GM21447 (cell line): ENCODE measurements at regions not wholly inside any gene's neighbourhood (a gene's known extent, or its start where the extent isn't known, plus 50 kb on each side); places are given as distances from the start of the nearest gene placed in this dataset.

Source experiments
- ATAC-seq: cut with Tn5 transposase; IDR thresholded peaks from one replicate; pipeline ENCODE4 v1.9.1; 2021; ENCODE audit not compliant: unreplicated experiment

DNA sequence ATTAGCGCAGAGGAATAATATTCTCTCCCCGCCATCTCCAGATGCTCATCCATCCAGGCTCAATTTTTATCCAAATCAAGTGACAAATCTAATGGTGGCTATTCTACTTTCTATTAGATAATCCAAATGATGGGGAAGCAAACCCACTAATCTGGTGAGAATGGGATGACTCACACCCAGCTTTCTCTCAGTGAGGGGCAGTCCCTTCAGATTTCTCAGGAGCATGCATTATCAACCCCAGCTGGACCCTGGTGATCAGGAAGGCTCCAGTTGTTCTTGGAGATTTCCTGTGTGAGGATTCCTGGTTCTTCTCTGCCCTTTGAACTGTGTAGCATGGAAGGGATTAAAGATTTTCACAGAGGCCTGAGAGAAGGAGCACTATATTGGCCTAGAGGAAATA lies 358.0 kb downstream of the WDR72 start:
- ATAC-seq = no peak

DNA sequence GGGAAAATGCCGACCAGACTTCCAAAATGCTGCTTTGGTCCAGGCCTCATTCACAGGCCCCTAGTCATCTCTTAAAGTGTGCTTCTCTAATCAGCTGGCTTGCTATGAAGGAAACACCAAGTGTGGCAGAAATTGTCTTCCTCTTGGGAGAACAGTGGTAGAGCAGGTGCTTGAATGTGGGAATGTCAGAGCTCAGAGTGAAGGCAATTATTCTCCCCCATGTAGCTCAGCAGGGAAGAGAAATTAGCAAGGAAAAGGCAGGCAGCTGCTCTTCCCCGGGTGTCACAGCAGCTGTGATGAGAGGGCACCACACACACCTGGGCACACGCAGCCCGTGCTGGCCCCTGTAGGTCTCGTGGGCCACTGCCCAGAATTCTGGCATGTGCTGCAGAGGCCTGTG lies 358.5 kb downstream of the WDR72 start:
- ATAC-seq = no peak

DNA sequence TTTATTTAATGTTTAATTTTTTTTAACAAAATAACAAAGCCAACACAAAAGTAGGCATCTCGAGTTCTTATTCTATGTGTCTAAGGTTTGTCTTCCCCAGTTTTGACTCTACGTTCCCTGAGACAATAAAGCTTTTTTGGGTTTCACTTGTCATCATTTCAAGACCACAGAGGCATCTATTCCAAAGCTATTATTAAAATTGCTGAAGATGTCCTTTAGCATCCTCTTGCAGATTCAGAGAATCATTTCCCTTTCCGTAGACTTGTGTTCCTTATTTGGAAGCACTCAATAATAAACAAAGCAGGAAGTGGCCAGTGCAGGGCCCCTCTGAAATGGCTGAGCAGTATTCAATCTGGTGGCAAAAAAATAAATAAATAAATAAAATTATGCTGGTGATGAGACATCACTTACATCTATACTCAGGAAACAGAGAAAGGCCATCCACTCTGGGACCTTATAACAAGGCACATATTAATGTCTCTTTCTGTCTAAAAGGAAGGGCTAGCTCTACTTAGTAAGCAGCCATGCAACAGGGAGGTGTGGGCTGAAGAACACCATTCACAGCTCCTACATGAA lies 362.3 kb downstream of the WDR72 start:
- no peak for ATAC-seq

DNA sequence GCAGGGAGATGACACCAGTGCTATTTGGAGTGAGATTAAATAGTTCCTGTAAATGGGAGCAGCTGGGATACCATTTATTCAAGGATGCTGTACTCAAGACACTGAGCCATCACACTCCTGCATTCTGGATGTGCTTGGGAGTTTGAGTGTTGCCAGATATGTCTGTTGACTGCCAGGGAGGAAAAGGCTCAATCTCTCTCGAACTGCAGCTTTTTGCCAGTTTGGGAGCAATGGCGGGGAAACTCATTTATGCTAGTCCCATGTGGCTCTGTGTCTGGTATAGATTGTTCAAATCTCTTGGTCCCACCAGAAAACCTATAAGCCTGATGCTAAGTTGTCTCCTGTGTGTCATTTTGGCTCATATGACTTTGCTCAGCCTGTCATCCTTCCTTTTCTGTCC lies 363.6 kb downstream of the WDR72 start:
- ATAC-seq = no peak

DNA sequence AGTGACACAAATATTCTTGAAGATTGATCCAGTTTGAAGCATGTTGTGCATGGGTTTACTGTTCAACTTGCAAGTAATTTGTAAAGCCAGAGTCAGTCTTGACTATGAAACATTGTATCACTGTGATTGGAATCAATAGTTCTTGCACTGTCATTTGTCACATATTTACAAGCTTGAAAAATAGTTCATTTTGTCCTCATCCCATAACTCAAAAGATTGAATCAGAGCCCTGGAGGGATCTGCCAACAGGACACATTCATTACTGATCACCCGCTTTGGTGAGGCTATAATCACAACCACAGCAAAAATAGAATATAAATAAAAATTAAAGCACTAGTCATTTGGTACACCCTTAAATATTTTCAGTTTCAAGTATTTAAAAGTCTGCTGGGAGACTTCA lies 368.9 kb downstream of the WDR72 start:
- ATAC-seq = no peak

DNA sequence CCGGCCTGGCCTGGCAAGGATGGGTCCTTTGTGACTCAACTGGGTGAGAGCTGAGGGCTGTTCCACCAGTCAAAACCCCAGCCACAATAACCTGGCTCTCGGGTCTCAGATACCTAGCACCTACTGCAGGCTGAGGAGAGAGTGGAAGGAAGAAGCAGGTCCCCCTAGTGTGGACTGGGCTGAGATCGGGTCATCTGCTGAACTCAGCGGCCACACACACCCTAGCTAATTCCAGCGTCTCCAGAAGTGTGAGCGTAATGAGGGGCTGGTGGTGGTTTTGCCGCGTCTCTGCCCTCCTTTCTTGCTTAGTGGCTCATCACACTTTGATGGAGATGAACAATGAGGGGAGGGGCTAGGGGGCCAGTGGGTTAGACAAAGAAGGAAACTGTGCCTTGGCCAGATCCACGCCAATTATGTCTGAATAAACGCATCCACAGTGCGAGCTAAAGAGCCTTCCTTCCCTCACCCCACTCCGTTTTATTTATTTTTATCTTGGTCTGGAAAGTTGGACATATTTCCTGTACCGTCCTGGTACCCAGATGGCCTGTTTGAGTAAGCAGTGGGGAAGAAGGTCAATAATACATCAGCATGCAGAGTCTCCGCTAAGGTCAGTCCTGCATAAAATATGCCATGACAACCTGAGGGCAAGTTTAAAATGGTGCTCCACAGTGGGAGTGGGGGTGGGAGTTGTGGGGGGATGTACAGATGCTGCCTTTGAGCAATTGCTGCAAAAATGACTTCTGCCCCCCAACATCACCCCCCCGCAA lies 370.0 kb downstream of the WDR72 start:
- ATAC-seq = no peak

DNA sequence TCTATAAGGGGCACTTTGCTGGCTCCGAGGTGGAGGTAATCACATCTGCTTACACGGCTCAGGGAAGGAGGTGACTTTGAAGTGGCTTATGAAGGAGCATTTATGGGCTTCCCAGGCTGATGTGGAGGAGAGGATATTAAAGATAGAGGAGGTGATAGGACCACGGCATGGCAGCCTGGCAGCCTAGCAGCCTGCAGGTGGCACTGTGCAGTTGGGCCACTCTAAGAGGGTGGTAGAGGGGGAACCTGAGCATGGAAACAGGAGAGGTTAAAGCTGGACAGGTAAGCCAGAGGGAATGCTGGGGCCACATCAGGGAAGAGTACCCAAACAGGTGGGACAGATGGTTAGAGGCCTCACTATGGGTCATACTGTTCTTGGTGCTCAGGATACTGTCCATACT lies 375.0 kb downstream of the WDR72 start:
- ATAC-seq = no peak

DNA sequence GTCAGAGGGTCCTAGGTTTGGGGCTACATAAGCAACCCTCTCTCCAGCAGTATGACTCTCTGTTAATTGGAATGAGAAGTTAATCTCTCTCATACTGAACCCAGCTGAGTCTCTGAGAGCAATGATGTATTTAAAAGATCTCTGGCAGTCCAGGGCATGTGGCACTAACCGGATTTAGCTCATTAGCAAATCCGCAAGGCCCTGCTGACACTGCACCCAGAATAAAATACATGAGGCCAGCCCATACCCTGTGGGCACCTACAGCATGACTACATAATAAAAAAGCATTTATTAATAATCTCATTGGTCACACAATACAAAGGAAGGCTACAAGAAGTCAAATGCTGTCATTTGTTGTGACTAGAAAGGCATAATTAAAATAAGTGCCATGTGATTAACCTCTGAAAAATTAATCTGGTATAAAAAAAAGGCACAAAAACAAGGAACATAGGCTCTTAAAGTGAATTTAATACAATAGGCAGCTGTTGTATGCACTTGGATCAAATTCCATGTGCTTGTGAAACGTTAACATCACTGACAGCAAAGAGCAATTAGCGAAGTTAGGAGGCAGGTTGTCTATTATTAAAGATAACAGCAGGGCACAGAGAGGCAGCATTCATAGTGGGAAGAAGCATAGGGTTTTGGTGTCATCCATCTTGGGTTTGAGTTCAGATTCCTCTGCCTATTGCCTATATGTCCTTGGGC lies 381.2 kb downstream of the WDR72 start:
- no peak for ATAC-seq

DNA sequence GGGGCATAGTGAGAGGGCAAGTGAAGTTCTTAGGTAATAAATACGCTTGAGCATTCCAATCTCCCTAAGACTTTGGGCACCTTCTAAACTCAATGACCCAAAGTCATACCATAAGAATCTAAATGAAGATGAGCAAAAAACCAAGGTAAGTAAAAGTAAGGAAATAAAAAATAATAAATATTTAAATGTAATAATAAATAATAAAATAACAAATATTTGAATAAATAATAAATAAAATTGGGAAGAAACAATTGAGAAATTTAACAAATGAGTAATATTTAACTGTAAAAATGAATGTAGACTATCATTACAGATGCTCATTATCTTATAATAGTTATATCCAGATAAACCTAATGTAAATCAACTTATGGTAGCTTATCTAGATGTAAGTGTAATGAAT lies 391.7 kb downstream of the WDR72 start:
- no peak for ATAC-seq

DNA sequence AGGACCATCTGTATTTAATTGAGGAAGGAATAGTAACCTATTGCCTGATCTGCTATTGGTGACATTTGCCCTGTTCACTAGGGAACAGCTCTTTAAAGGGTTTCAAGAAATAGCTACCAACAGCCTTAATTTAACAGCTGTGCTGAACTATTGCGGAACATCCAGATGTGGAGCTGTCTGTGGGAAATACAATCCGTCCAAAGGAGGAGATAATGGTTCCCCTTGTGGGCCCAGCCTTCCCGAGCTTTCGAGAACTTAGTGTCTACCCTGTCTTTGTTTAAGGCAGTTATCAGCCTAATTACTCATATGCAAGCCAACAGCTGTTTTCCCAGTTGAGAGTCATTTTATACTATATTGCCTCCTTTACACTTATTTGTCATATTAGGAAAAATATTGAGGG lies 398.6 kb downstream of the WDR72 start:
- ATAC-seq = no peak

DNA sequence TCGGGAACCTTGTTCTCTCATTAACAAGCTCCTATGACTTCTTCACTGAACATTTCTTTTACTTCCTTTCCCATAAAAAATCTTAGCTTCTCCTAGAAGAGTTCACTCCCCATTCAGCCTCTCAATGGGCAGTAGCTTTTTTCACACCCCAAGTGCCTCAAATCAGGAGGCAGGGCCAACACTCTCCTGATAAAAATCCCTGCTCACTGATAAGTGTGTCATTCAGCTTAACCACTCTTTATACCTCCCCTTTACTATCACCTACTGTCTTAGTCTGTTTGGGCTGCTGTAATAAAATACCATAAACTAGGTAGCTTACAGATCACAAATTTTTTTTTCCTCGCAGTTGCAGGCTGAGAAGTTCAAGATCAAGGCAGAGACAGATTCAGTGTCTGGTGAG lies 400.4 kb downstream of the WDR72 start:
- ATAC-seq = no peak

DNA sequence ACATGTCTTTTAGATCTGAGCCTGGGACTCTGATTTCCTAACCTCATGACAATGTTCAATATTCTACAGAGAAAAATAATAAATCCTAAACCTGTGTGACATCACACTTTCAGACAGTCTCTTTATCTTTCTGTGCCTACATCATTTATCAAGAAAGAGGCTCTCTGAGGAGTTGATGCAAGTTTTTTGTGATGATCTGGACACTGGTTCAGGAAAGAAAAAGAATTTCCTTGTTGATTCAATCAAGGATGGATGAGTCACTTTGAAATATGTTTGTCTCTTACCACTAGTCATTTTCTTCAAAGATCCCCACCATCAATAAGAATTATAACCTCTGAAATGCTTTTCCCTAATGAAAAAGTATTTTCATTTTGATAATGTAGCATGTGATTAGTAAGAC lies 404.6 kb downstream of the WDR72 start:
- ATAC-seq = no peak

DNA sequence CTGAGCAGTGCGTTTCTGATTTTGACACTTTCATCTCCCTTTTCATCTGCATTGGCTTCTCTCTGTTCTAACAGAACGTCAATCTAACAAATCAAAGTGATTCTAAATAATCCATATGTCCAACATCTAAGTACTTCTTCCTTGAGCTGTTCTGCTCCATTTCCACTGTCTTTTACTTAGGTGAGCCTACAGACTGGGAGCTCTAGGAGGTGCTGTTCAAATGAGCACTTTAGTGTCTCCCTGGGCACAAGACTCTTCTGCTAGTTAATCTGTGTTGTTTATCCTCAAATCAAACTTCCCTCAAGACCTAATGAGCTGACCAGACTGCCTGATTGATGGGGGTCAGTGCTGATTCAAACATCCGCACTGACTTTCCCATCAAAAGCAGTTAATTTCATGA lies 408.1 kb downstream of the WDR72 start:
- ATAC-seq = no peak

DNA sequence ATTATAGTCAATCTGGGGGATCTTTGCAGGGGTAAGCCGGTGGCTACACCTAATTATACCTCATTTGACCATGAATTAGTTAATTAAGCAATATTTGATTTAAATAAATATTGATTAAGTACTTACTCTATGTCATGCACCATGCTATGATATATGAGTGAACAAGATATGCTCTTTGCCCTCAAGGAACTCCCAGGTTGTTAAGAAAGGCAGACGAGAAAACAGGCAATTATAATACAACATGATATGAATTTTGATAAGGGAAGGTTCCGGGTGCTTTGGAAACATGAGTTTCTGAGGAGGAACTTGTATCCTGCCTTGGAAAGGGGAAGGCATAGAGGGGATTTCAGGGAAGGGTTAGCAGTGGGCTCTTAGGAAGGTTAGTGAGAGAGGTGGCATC lies 412.9 kb downstream of the WDR72 start:
- ATAC-seq = no peak

DNA sequence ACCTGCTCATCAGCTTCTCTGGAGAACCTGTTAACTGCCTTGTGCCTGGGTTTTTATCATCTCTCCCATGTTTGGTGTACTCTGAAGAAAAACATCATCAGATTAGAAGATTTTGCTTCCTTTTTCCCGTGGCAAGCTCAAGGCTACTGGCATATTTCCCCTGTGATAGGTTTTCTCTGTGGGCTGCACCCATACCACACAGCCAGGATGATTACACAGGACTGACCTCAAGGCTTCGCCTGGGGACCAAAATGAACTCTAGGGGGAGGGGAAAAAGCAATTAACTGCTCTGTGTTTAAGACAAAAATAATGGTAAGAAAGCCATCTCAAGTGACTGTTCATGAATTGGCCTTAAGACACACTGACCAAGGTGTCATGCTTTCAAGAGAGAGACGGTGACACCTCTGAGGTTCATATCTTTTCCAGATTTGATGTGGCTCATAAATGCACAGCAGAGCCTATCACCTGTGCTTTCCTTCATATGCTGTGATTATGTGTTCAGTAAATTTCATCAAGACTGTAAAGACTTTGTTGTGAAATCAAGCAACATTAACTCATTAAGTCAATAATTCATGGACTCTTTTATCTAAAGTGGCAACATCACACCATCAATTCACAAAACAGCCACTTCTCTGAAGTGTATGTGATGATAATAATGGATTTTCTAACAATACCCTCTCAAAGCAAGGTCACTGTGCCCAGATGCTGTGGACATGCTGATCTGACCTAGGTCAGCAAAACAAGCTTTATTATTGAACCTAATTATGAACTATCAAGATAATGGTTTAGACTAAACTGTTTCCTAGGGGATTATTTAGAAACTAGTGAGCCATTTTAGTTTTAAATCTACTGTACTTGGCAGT lies 427.9 kb downstream of the WDR72 start:
- no peak for ATAC-seq

DNA sequence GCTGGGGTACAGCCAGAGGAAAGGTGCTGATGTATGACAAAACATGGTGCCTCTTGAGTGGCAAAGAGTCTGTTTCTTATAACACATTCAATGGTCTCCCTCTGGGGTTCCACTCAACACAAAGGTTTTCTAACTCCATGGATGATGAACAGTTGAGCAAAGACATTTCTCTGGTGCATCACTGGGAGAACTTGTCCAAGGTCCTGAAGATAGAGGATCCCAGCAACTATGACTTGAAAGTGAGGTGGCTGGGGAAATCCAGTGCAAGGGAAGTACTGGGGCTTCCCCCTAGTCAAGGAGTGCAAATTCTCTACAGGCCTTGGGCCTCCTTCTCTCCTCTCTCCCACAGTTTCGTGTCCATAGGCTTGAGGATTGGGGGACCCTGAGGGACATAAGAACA lies 431.1 kb downstream of the WDR72 start:
- no peak for ATAC-seq

DNA sequence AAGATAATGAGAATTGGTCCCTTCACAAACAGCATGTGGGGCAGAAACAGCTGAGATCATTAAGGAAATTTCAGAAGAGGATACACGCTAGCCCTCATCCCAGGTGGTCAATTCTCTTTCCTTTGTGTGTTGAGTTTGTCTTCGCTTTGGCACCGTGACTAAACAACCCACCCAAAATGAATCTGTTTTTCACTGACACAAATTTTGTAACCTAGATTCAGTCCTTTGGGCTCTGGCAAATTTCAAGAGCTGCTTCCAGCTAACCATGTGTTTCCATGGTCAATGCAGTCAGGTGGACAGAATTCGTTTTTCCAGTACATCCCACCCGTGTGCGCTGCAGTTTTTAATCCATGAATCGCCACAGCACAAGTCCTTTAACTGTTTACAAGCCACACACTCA lies 435.4 kb downstream of the WDR72 start:
- ATAC-seq = no peak

DNA sequence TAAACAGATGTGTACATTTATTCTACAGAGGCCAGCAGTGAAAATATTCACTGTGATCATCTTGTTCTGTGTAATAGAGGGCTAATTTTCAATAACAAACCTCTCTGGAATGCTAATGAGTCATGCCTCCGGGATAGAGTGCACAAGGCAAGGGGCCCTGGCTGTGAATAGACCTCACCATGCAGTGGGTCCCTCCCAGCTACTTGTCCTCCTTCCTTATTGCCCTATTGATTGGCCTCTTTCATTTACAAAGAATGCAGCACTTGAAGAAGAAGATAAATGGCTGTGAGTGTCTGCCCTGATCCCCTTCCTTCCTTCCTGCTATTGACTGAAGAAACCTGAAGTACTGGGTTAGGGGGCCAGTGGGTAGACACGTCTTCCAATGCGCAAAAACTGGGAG lies 436.3 kb downstream of the WDR72 start:
- ATAC-seq = no peak

DNA sequence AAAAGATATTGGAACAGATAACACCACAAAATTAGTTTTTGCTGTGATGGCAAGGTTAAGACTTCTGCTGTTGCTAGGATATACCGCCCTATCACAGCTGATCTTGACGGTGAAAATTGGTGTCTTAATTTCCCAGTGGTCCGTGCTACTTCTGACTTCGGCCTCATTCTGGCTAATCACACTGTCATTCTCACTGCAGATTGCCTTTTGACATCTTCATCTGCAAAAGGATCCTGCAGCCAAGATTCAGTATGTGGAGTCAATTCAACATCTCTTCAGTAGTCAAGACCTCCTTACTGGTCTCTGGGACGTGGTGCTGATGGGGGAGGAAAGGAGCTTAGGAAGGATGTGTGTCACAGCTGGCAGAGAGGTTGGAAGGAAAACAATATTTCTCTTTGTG lies 438.6 kb downstream of the WDR72 start:
- no peak for ATAC-seq

DNA sequence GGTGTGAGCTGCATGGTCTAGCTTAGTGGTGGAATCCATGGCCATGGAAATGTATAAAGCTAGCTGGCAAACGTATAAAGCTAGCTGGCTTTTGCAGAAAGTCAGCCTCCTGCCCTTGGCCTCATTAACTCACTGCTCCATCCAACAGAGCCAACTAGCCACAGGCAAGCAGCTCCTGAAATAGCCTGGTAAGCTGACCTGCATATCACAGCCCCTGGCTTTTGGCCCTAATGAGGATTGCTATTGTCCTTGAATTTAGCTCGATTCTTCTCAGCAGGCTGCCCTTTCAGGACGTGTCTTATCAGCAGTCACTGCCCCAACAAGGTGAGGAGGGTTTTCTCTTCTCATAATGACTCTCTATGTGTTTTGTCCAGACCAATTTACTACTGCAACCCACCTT lies 446.8 kb downstream of the WDR72 start:
- no peak for ATAC-seq

DNA sequence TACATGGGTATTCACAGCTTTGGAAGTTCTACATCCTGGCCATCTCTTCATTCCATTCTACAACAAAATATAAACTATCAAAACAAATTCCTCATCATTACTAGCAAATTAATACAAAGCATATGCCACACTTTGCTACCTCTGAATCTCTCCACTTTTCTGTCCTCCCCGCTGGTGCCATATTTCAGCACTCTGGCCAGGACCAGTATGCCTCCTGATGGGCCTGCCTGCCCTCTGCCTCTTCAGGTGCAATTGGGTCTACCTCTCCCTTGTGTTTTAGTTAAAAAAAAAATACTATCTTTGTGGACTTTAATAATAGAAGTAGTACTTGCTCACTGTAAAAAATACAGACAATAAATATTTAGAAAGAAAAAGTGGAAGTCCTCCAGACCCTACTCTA lies 448.8 kb downstream of the WDR72 start:
- no peak for ATAC-seq
